ENCODE measurements at regions not wholly inside any gene's neighbourhood (a gene's known extent, or its start where the extent isn't known, plus 50 kb on each side); places are given as distances from the start of the nearest gene placed in this dataset.

- CTCF ChIA-PET, result interaction anchor here (0.6 kb wide), 1 partner anchor 874 kb away, joined by 3 read pairs; no protein-coding TSS in a partner anchor
- no peak for TF ChIP-seq ZNF396 (CRISPR knock-in tag; IDR thresholded peaks at IDR 0.05; ENCODE audit: borderline replicate concordance)
- TF ChIP-seq, protein P1, sequence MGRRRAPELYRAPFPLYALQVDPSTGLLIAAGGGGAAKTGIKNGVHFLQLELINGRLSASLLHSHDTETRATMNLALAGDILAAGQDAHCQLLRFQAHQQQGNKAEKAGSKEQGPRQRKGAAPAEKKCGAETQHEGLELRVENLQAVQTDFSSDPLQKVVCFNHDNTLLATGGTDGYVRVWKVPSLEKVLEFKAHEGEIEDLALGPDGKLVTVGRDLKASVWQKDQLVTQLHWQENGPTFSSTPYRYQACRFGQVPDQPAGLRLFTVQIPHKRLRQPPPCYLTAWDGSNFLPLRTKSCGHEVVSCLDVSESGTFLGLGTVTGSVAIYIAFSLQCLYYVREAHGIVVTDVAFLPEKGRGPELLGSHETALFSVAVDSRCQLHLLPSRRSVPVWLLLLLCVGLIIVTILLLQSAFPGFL (CRISPR knock-in tag; IDR thresholded peaks at IDR 0.05; ENCODE audit: borderline replicate concordance), result no peak
- TF ChIP-seq ZNF281 (CRISPR knock-in tag; IDR thresholded peaks at IDR 0.05), result no peak
- no peak for TF ChIP-seq TP53 (CRISPR knock-in tag; IDR thresholded peaks at IDR 0.05)
- TF ChIP-seq JUN (CRISPR knock-in tag; IDR thresholded peaks at IDR 0.05), result no peak
- no peak for TF ChIP-seq NFE2L1 (CRISPR knock-in tag; IDR thresholded peaks at IDR 0.05)
- TF ChIP-seq ZNF423 (CRISPR knock-in tag; IDR thresholded peaks at IDR 0.05), result no peak
- no peak for TF ChIP-seq FOXK1 (CRISPR knock-in tag; IDR thresholded peaks at IDR 0.05)
- TF ChIP-seq, protein P2, sequence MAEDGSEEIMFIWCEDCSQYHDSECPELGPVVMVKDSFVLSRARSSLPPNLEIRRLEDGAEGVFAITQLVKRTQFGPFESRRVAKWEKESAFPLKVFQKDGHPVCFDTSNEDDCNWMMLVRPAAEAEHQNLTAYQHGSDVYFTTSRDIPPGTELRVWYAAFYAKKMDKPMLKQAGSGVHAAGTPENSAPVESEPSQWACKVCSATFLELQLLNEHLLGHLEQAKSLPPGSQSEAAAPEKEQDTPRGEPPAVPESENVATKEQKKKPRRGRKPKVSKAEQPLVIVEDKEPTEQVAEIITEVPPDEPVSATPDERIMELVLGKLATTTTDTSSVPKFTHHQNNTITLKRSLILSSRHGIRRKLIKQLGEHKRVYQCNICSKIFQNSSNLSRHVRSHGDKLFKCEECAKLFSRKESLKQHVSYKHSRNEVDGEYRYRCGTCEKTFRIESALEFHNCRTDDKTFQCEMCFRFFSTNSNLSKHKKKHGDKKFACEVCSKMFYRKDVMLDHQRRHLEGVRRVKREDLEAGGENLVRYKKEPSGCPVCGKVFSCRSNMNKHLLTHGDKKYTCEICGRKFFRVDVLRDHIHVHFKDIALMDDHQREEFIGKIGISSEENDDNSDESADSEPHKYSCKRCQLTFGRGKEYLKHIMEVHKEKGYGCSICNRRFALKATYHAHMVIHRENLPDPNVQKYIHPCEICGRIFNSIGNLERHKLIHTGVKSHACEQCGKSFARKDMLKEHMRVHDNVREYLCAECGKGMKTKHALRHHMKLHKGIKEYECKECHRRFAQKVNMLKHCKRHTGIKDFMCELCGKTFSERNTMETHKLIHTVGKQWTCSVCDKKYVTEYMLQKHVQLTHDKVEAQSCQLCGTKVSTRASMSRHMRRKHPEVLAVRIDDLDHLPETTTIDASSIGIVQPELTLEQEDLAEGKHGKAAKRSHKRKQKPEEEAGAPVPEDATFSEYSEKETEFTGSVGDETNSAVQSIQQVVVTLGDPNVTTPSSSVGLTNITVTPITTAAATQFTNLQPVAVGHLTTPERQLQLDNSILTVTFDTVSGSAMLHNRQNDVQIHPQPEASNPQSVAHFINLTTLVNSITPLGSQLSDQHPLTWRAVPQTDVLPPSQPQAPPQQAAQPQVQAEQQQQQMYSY (CRISPR knock-in tag; IDR thresholded peaks at IDR 0.05), result no peak
- TF ChIP-seq ESRRA (CRISPR knock-in tag; IDR thresholded peaks at IDR 0.05; ENCODE audit: borderline replicate concordance), result no peak
- no peak for TF ChIP-seq GTF2I (CRISPR knock-in tag; conservative IDR thresholded peaks at IDR 0.05)
- TF ChIP-seq ZNF232 (CRISPR knock-in tag; IDR thresholded peaks at IDR 0.05), result no peak
- TF ChIP-seq JAZF1 (CRISPR knock-in tag; IDR thresholded peaks at IDR 0.05), result no peak
- no peak for TF ChIP-seq NFYB (CRISPR knock-in tag; conservative IDR thresholded peaks at IDR 0.05; ENCODE audit: low read depth)
- no peak for TF ChIP-seq FOXP1 (CRISPR knock-in tag; IDR thresholded peaks at IDR 0.05; ENCODE audit: borderline replicate concordance)
- no peak for TF ChIP-seq E2F1 (CRISPR knock-in tag; IDR thresholded peaks at IDR 0.05)
- TF ChIP-seq RELA (CRISPR knock-in tag; IDR thresholded peaks at IDR 0.05; ENCODE audit: borderline replicate concordance), result no peak
- TF ChIP-seq, protein P3, sequence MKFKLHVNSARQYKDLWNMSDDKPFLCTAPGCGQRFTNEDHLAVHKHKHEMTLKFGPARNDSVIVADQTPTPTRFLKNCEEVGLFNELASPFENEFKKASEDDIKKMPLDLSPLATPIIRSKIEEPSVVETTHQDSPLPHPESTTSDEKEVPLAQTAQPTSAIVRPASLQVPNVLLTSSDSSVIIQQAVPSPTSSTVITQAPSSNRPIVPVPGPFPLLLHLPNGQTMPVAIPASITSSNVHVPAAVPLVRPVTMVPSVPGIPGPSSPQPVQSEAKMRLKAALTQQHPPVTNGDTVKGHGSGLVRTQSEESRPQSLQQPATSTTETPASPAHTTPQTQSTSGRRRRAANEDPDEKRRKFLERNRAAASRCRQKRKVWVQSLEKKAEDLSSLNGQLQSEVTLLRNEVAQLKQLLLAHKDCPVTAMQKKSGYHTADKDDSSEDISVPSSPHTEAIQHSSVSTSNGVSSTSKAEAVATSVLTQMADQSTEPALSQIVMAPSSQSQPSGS (CRISPR knock-in tag; IDR thresholded peaks at IDR 0.05; ENCODE audit: borderline replicate concordance, low read depth), result no peak
- H3K27me3 Mint-ChIP-seq (ENCODE audit: low read depth), result peaks cover 2% of the 10 kb centered on the region; the same call in 1 of the 2 replicates
- ATAC-seq (no peak), DNase-seq (ENCODE audit: low spot score) (no peak)
- POLR2A ChIA-PET, result no interaction called here
- no peak overlapping the region for H3K4me3 Mint-ChIP-seq
- peaks cover 3% of the 10 kb centered on the region; the same call in 1 of the 2 replicates for H3K36me3 Mint-ChIP-seq
- H3K9me3 Mint-ChIP-seq, result peaks cover 8% of the 10 kb centered on the region
- no peak overlapping the region for H3K27ac Mint-ChIP-seq
- H3K4me1 Mint-ChIP-seq, result no peaks in the 10 kb centered on the region
Measured at GRCh38 chr22:44584256-44584902, 86.3 kb upstream of the RTL6 start.

All from WTC11 (cell line).